ENCODE measurements at regions not wholly inside any gene's neighbourhood (a gene's known extent, or its start where the extent isn't known, plus 50 kb on each side); places are given as distances from the start of the nearest gene placed in this dataset.

DNA sequence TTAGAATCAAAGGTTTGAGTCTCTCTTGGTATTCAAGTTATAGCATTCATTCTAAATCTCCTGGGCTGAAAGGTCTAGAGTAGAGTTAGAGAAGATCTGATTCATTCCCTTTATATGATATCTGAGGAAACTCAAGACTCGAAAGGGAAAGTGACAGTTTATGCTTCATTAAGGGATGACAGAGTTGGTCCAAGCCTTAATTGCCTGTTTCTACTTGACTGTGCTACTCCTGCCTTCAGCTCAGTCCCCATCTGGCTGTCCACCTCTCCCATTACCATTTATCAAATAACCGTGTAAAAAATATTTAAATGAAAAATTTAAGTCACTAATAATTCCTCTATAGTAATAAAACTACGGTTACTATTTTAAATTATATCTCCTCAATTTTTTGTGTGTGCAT is 537.1 kb upstream of the MEX3C start:
- TF ChIP-seq POLR2A (IDR thresholded peaks at IDR 0.05) = no peak
- TF ChIP-seq, protein P1, sequence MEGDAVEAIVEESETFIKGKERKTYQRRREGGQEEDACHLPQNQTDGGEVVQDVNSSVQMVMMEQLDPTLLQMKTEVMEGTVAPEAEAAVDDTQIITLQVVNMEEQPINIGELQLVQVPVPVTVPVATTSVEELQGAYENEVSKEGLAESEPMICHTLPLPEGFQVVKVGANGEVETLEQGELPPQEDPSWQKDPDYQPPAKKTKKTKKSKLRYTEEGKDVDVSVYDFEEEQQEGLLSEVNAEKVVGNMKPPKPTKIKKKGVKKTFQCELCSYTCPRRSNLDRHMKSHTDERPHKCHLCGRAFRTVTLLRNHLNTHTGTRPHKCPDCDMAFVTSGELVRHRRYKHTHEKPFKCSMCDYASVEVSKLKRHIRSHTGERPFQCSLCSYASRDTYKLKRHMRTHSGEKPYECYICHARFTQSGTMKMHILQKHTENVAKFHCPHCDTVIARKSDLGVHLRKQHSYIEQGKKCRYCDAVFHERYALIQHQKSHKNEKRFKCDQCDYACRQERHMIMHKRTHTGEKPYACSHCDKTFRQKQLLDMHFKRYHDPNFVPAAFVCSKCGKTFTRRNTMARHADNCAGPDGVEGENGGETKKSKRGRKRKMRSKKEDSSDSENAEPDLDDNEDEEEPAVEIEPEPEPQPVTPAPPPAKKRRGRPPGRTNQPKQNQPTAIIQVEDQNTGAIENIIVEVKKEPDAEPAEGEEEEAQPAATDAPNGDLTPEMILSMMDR (IDR thresholded peaks at IDR 0.05) = no peak
- Histone ChIP-seq H3K36me3 (no peaks in the 10 kb centered on the region), H3K9me3 (no peaks in the 10 kb centered on the region), H3K4me3 (no peak overlapping the region), H3K4me1 (no peaks in the 10 kb centered on the region), H3K27ac (no peak overlapping the region), H3K27me3 (no peaks in the 10 kb centered on the region)
- no peak for DNase-seq
- intact Hi-C loops (cut with DNase I; ENCODE audit: low total_unique reads) = no loop called here

DNA sequence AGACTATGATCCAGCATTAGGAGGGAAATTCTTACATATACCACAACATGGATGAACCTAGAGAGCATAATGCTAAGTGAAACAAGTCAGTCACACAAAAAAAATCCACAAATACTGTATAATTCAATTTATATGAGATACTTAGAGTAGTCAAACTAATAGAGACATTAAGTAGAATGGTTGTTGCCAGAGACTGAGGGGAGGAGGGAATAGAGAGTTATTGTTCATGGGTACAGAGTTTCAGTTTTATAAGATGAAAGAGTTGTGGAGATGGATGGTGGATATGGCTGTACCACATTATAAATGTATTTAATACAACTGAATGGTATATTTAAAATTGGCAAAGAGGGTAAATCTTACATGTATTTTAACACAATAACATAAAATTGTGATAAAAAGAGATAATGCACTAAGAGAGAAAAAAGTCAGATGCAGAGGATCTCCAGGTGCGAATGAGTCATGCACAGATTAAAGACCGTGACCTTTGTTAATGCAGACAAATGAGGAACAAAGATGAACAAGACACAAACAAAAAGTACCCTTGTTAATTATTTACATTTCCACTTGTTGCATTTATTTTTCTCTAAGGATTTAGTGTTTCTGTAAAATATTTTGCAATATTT is 541.7 kb upstream of the MEX3C start:
- Histone ChIP-seq H3K4me3 (no peak overlapping the region), H3K27me3 (no peaks in the 10 kb centered on the region), H3K4me1 (no peaks in the 10 kb centered on the region), H3K27ac (no peak overlapping the region), H3K9me3 (no peaks in the 10 kb centered on the region), H3K36me3 (no peaks in the 10 kb centered on the region)
- intact Hi-C loops (cut with DNase I; ENCODE audit: low total_unique reads) = no loop called here
- no peak for DNase-seq
- TF ChIP-seq, protein P1 (IDR thresholded peaks at IDR 0.05) = no peak
- TF ChIP-seq POLR2A (IDR thresholded peaks at IDR 0.05) = no peak

DNA sequence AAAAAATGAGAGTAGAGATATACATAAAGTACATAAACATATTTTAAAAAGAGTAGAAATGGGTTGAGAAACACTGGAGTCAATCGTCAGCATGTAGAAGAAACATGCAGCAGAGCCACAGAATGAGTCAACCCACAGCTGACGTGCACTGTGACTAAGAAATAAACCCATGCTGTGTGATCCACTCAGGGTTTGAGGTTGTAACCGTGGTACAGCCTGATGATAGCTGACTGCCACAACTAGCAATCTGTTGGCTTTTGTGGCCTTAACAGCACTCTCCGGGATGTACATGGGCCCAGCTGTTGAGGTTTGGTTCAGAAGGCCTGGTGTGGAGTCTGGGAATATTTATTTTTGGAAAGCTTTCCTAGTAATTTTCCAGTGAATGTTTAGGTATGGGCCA is 554.4 kb upstream of the MEX3C start:
- no peaks in the 10 kb centered on the region for H3K4me1 ChIP-seq
- H3K36me3 ChIP-seq = no peaks in the 10 kb centered on the region
- no peak overlapping the region for H3K27ac ChIP-seq
- no peaks in the 10 kb centered on the region for H3K9me3 ChIP-seq
- intact Hi-C loops (cut with DNase I; ENCODE audit: low total_unique reads) = no loop called here
- DNase-seq = no peak
- no peak overlapping the region for H3K4me3 ChIP-seq
- TF ChIP-seq, protein P1 (IDR thresholded peaks at IDR 0.05) = no peak
- TF ChIP-seq POLR2A (IDR thresholded peaks at IDR 0.05) = no peak
- H3K27me3 ChIP-seq = no peaks in the 10 kb centered on the region

DNA sequence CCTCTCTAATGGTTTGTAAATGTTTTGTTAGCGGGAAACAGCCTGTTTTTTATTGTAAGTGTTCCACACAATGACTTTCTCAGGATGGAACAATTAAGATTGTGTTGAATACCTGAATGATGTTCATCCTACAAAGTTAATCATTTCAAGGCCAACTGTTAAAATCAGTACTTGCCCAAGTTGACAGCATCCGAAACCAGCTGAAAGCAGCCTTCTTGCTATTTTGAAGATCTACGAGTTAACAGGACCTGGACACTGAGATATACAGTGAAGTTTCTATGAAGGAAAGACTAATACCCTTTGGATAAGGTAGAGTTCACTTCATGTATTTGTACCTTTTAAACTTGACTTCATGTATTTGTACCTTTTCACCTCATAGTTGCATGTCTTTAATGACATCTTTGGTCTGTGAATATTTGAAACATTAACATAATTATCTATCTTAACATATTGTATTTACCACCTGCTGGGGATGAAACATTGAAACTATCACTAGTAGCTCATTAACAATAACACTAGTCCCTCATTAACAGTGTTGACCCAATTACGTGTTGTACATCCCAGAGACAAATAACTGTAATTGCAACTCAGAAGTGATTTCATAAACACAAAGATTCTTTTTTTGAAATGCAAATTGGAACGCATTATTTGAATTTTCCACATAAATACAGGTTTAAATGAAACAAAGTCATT is 556.0 kb upstream of the MEX3C start:
- TF ChIP-seq, protein P1 (IDR thresholded peaks at IDR 0.05) = no peak
- no peak for TF ChIP-seq POLR2A (IDR thresholded peaks at IDR 0.05)
- Histone ChIP-seq H3K4me1 (no peaks in the 10 kb centered on the region), H3K36me3 (no peaks in the 10 kb centered on the region), H3K4me3 (no peak overlapping the region), H3K9me3 (no peaks in the 10 kb centered on the region), H3K27ac (no peak overlapping the region), H3K27me3 (no peaks in the 10 kb centered on the region)
- DNase-seq = no peak
- intact Hi-C loops (cut with DNase I; ENCODE audit: low total_unique reads) = no loop called here

DNA sequence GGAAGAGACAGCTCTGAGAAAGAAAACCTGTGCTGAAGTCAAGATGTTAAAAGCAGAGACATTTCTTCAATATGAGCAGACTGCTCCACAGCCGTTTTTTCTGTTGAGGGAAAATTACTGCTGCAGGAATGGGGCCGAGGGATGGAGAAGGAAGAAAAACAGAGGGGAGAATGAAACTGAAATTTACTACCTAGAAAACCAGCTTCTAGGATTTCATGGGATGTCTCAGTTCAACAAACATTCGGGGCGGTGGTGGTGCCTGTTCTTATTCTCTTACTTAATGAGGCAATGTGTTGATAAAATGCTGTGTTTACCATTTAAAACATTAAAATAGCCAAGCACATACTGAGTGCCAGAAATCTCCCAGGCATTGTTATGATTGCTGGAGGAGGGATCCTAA is 557.1 kb upstream of the MEX3C start:
- Histone ChIP-seq H3K4me3 (no peak overlapping the region), H3K4me1 (no peaks in the 10 kb centered on the region), H3K27me3 (no peaks in the 10 kb centered on the region), H3K36me3 (no peaks in the 10 kb centered on the region), H3K9me3 (no peaks in the 10 kb centered on the region), H3K27ac (no peak overlapping the region)
- TF ChIP-seq, protein P1 (IDR thresholded peaks at IDR 0.05) = no peak
- no peak for TF ChIP-seq POLR2A (IDR thresholded peaks at IDR 0.05)
- intact Hi-C loops (cut with DNase I; ENCODE audit: low total_unique reads) = no loop called here
- DNase-seq = no peak

Data from uterus (tissue), 3 donors.